Adrenal gland (tissue), 9 donors: ENCODE measurements at regions not wholly inside any gene's neighbourhood (a gene's known extent, or its start where the extent isn't known, plus 50 kb on each side); places are given as distances from the start of the nearest gene placed in this dataset.
"Not testable (repeated sequence)": the region's sequence is repeated elsewhere in the genome, so short reads cannot be mapped to it uniquely, and the experiment has no call there.

Source experiments
- DNase-seq, 7 donors: peaks; one replicate each; pipeline ENCODE4 v3.0.0-alpha.2; 2019 to 2020
- H3K27ac ChIP-seq, 5 donors: fragments of 200-600 bp; sonication (generic) in 4 of 5; 1 replicate in 3 of 5; 2 replicates in 2 of 5; pipeline versions ENCODE4 v1.5.1 to v1.8.0; 2016 to 2020; ENCODE audit warnings: mild to moderate bottlenecking in 1 of 5
- H3K27me3 ChIP-seq: fragments of 200-600 bp; 2 replicates; pipeline ENCODE4 v1.8.0; 2021
- H3K36me3 ChIP-seq, 2 donors: fragments of 200-600 bp; replicated peaks in 1 of 2; 1 replicate in 1 of 2; 2 replicates in 1 of 2; pipeline versions ENCODE4 v1.5.1 to v1.8.0; 2018 to 2022
- H3K4me1 ChIP-seq, 2 donors: fragments of 200-600 bp; replicated peaks in 1 of 2; 1 replicate in 1 of 2; 2 replicates in 1 of 2; pipeline versions ENCODE4 v1.5.1 to v1.8.0; 2018 to 2021
- H3K4me3 ChIP-seq, 4 donors: fragments of 200-600 bp; sonication (generic) in 3 of 4; one replicate each; pipeline ENCODE4 v1.5.1; 2016 to 2018
- H3K9me3 ChIP-seq, 3 donors: fragments of 200-600 bp; sonication (generic) in 1 of 3; replicated peaks in 1 of 3; 1 replicate in 2 of 3; 2 replicates in 1 of 3; pipeline versions ENCODE4 v1.5.1 to v1.8.0; 2016 to 2021
- POLR2A ChIP-seq, 2 donors: fragments of 450-650 bp; IDR thresholded peaks; one replicate each; pipeline ENCODE4 v1.6.1; 2017; ENCODE audit warnings: antibody characterized with exemption in 2 of 2, mild to moderate bottlenecking in 2 of 2, moderate library complexity in 1 of 2
- WGBS, 4 donors: extraction: QIAGEN DNeasy Blood & Tissue Kit in 2 of 4; methylation state at CpG; one replicate each; pipeline versions ENCODE4 v1.1.5 to v1.1.7; 2013 to 2017; 5-methylcytosine and 5-hydroxymethylcytosine counted together
- intact Hi-C, 2 donors: fragments of 100-400 bp; cut with DNase I; formaldehyde crosslinking; loops; one replicate each; pipeline versions ENCODE4 v1.14.1 to v1.15.0; 2022 to 2023
- TF ChIP-seq, protein P1 (sequence below), 6 experiments: fragments of 450-650 bp in 4 of 6; fragments of 200-600 bp in 2 of 6; sonication (generic) in 1 of 6; IDR thresholded peaks; 1 replicate in 5 of 6; 2 replicates in 1 of 6; pipeline versions ENCODE4 v1.5.1 to v1.8.0; 2016 to 2021; ENCODE audit warnings: antibody characterized with exemption in 6 of 6, mild to moderate bottlenecking in 2 of 6, moderate library complexity in 1 of 6
- donor health status: healthy with polysubstance abuse.
- donor health status: Bipolar disorder and iron deficiency.
- donor health status: DM: yes; HTN: yes; CAD: no.
- donor health status: DM: no; HTN: no; CAD: no.
- donor health status: DM: no; HTN: no; CAD: no.

DNA sequence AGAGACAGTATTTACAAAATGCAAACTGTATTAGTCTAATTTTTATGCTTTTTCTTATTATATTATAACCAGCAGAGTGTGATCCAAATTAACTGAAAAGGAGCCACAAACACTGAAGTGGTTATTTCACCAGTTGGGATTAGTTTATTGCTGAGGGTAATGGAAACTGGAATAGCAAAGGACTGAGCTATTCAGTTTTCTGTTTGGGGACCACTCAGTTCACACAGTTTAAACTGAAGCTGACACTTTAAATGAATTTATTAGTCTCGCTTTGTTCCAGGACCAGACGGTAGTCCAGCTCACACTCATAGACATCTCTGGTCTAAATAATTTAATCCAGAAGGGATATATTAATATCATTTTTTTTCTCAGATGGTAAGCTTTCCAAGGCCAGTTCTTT, 410.7 kb downstream of the LTN1 start:
- 84 to 89% (median 85%) methylated on average over 2 of the region's 2 CpGs for WGBS, 4 donors

DNA sequence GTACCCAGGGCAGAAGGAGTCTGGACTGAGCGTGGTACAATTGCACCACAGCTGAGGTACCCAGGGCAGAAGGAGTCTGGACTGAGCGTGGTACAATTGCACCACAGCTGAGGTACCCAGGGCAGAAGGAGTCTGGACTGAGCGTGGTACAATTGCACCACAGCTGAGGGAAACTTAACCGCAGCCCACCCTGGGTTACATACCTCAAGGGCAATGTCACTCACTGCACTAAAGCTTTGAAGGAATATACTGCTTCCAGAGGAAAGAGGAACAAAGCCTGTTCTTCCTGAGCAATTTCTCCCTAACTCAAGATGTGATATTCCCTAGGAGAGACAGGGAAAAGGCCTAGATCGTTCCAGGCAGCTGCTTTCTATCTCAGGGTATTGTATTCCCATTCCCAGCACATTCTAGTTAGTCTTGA, 411.4 kb downstream of the LTN1 start:
- H3K9me3 ChIP-seq, H3K36me3 ChIP-seq, H3K27me3 ChIP-seq, intact Hi-C loops, H3K4me1 ChIP-seq, H3K27ac ChIP-seq, H3K4me3 ChIP-seq, DNase-seq: not testable (repeated sequence)
- 72 to 86% (median 78%) methylated on average over 5 of the region's 5 CpGs for WGBS, 4 donors

More for the DNA sequence above, 410.7 kb downstream of the LTN1 start:
- intact Hi-C loops = no loop called here
- Histone ChIP-seq H3K4me1 (no peaks in the 10 kb centered on the region), H3K27ac (no peak overlapping the region), H3K36me3 (no peaks in the 10 kb centered on the region), H3K9me3 (no peaks in the 10 kb centered on the region), H3K27me3 (no peaks in the 10 kb centered on the region), H3K4me3 (no peak overlapping the region)
- no peak for TF ChIP-seq POLR2A (IDR thresholded peaks at IDR 0.05)
- TF ChIP-seq, protein P1, sequence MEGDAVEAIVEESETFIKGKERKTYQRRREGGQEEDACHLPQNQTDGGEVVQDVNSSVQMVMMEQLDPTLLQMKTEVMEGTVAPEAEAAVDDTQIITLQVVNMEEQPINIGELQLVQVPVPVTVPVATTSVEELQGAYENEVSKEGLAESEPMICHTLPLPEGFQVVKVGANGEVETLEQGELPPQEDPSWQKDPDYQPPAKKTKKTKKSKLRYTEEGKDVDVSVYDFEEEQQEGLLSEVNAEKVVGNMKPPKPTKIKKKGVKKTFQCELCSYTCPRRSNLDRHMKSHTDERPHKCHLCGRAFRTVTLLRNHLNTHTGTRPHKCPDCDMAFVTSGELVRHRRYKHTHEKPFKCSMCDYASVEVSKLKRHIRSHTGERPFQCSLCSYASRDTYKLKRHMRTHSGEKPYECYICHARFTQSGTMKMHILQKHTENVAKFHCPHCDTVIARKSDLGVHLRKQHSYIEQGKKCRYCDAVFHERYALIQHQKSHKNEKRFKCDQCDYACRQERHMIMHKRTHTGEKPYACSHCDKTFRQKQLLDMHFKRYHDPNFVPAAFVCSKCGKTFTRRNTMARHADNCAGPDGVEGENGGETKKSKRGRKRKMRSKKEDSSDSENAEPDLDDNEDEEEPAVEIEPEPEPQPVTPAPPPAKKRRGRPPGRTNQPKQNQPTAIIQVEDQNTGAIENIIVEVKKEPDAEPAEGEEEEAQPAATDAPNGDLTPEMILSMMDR (IDR thresholded peaks at IDR 0.05) = no peak
- no peak for DNase-seq

DNA sequence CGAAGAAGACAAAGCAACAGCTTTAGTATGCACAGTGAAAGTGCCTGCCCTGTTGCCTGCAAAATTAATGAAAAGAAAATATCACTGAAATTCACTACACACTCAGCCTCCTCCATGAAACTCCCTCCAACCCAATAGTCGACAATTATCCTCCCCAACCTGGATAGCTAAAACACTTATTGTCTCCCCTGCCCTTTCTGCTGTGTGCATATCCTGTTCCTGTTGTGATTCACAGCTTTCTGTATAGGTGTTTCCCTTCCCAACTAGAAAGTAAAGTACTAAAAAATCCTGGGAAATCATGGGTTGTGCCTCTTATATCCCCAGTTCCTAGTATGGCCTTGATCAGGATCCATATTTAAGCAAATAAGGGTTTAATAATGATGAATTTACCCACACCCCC, 412.1 kb downstream of the LTN1 start:
- no peak overlapping the region for H3K27ac ChIP-seq
- no peaks in the 10 kb centered on the region for H3K9me3 ChIP-seq
- intact Hi-C loops = no loop called here
- no peak overlapping the region for H3K4me3 ChIP-seq
- no peaks in the 10 kb centered on the region for H3K4me1 ChIP-seq
- TF ChIP-seq, protein P1 (IDR thresholded peaks at IDR 0.05) = no peak
- no peak for TF ChIP-seq POLR2A (IDR thresholded peaks at IDR 0.05)
- no peak for DNase-seq
- 76 to 89% (median 80%) methylated on average over 2 of the region's 2 CpGs for WGBS, 4 donors
- no peaks in the 10 kb centered on the region for H3K27me3 ChIP-seq
- no peaks in the 10 kb centered on the region for H3K36me3 ChIP-seq

DNA sequence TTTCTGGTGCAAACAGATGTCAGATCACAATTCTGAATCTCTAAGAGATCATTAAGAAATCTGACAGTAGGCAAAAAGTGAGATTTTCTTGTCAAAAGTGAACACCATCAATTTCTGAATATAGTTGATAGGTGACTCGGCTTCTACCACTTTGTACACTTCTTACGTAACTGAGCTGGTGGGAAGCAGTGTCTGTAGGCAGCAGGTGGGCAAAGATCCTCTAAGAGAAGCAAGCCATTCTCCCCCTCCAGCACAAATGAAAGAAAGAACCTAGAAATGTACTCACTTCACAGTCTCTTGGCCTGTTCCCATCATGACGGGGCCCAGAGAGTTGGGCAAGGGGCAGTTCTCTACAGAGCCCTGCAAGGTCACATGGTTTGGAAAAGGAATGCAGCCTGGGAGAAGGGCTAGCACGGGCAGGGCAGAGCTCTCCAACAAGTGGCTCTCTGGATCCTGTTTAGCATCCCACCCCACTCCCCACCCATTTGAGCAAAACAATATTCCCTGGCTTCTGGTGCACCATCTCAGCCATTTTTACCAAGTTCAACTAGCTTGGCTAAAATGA, 412.6 kb downstream of the LTN1 start:
- no peak overlapping the region for H3K4me3 ChIP-seq
- H3K36me3 ChIP-seq = no peaks in the 10 kb centered on the region
- DNase-seq = no peak
- TF ChIP-seq, protein P1 (IDR thresholded peaks at IDR 0.05) = no peak
- TF ChIP-seq POLR2A (IDR thresholded peaks at IDR 0.05) = no peak
- WGBS, 4 donors = 64 to 76% (median 73%) methylated on average over 4 of the region's 4 CpGs
- intact Hi-C loops = no loop called here
- no peak overlapping the region for H3K27ac ChIP-seq
- no peaks in the 10 kb centered on the region for H3K27me3 ChIP-seq
- no peaks in the 10 kb centered on the region for H3K4me1 ChIP-seq
- H3K9me3 ChIP-seq = no peaks in the 10 kb centered on the region

DNA sequence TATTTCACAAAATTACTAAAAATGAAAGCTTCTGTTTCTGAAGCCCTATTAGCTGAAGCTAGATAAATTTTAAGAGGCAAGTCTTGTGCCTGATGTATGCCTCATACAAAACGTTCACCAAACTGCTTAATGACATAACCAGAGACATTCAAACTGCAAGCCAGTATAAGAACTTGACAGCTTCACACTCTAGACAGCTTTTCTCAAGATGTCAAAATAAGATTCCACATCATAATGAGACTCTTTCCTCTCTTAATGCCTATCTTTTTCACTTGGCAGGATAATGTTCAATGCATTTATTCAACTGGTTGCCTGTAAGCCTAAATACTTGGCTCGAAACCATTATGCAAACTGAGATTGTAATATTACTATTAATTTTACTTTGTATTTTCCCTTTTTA, 424.0 kb downstream of the LTN1 start:
- peaks cover 0 to 5% (median 0%) of the 10 kb centered on the region in 3 donors for H3K9me3 ChIP-seq
- no peaks in the 10 kb centered on the region for H3K4me1 ChIP-seq
- H3K27me3 ChIP-seq = no peaks in the 10 kb centered on the region
- intact Hi-C loops = no loop called here
- no peaks in the 10 kb centered on the region for H3K36me3 ChIP-seq
- no peak overlapping the region for H3K4me3 ChIP-seq
- 57 to 78% (median 62%) methylated on average over 2 of the region's 2 CpGs for WGBS, 4 donors
- no peak for DNase-seq
- TF ChIP-seq, protein P1 (IDR thresholded peaks at IDR 0.05) = no peak
- no peak for TF ChIP-seq POLR2A (IDR thresholded peaks at IDR 0.05)
- no peak overlapping the region for H3K27ac ChIP-seq

DNA sequence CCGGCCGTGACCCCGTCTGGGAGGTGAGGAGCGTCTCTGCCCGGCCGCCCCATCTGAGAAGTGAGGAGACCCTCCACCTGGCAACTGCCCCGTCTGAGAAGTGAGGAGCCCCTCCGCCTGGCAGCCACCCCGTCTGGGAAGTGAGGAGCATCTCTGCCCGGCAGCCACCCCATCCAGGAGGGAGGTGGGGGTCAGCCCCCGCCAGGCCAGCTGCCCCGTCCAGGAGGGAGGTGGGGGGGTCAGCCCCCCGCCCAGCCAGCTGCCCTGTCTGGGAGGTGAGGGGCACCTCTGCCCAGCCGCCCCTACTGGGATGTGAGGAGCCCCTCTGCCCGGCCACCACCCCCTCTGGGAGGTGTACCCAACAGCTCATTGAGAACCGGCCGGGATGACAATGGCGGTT, 428.7 kb downstream of the LTN1 start:
- H3K27me3 ChIP-seq, H3K9me3 ChIP-seq, intact Hi-C loops, H3K4me1 ChIP-seq, H3K36me3 ChIP-seq, H3K27ac ChIP-seq, H3K4me3 ChIP-seq, DNase-seq: not testable (repeated sequence)
- 91 to 100% (median 94%) methylated on average over 4 to 6 of the region's 18 CpGs for WGBS, 4 donors
